ENCODE measurements at regions not wholly inside any gene's neighbourhood (a gene's known extent, or its start where the extent isn't known, plus 50 kb on each side); places are given as distances from the start of the nearest gene placed in this dataset.

DNA sequence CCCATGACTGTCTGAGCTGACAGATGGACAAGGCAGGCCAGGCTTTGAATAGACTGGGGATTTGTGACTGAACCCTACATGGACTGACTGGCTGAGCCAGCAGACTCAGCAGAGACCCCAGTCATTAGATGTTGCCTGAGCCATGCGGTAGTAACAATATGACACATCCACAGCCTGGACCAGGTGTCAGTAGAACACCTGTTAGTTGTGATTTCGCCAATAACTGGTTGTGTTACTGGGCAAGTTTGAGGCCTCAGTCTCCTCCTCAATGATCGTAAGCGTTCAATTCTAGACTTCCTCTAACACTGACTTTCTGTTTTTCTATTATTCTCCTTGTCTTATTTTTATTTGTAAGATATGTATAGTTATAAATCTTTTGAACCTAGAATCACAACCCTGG lies 311.9 kb upstream of the MAP3K7 start:
- Histone ChIP-seq H2AFZ (ENCODE audit: low read length) (no peak overlapping the region), H2BK120ac (replicated peaks; ENCODE audit: low read depth, low read length) (no peak overlapping the region), H3K36me3 (ENCODE audit: control insufficient read depth in 2 of 4, insufficient read depth in 4 of 4, low read length in 3 of 4) (no peaks in the 10 kb centered on the region; a peak in 1 of 8 replicates), H3K27ac (ENCODE audit: low read depth, low read length) (no peak overlapping the region), H3K23ac (ENCODE audit: insufficient read length) (no peak overlapping the region), H3K18ac (ENCODE audit: extremely low read depth, low read length) (no peak overlapping the region), H4K5ac (ENCODE audit: insufficient read length, low read depth, low read length) (no peak overlapping the region), H2BK5ac (ENCODE audit: low read depth, low read length) (no peak overlapping the region), H4K8ac (ENCODE audit: extremely low read depth, insufficient read depth, low read length) (no peak overlapping the region), H2AK5ac (ENCODE audit: low read depth, low read length) (no peak overlapping the region), H3K4me1 (replicated peaks in 1 of 4; ENCODE audit: control insufficient read depth in 3 of 4, insufficient read depth in 4 of 4, low read length in 3 of 4) (no peaks in the 10 kb centered on the region), H2BK20ac (ENCODE audit: low read length) (no peak overlapping the region), H4K91ac (replicated peaks; ENCODE audit: insufficient read length, low read length) (no peak overlapping the region), H3K4ac (replicated peaks; ENCODE audit: insufficient read length, low read depth, low read length) (no peak overlapping the region), H3K79me1 (ENCODE audit: low read depth, low read length) (no peaks in the 10 kb centered on the region), H3K4me3 (ENCODE audit: extremely low read depth in 1 of 4, insufficient read depth in 2 of 4, low read depth in 3 of 4, low read length in 4 of 4) (no peak overlapping the region), H2BK12ac (ENCODE audit: low read depth, low read length) (no peak overlapping the region), H4K20me1 (replicated peaks in 1 of 2; ENCODE audit: control insufficient read depth in 1 of 2, insufficient read depth in 2 of 2, low read length in 2 of 2) (no peaks in the 10 kb centered on the region), H3K27me3 (replicated peaks in 1 of 4; ENCODE audit: control insufficient read depth in 3 of 4, extremely low read depth in 1 of 4, insufficient read depth in 3 of 4, low read length in 3 of 4) (no peaks in the 10 kb centered on the region), H3K56ac (replicated peaks; ENCODE audit: insufficient read length, low read depth, low read length) (no peak overlapping the region), H3K14ac (ENCODE audit: insufficient read length) (no peak overlapping the region), H3K9ac (replicated peaks in 1 of 4; ENCODE audit: extremely low read depth in 1 of 4, low read depth in 3 of 4, low read length in 3 of 4) (no peak overlapping the region), H3K4me2 (ENCODE audit: insufficient read depth in 1 of 2, low read depth in 2 of 2, low read length in 2 of 2) (no peak overlapping the region), H3K79me2 (ENCODE audit: control insufficient read depth in 1 of 2, insufficient read depth in 2 of 2, low read length in 2 of 2) (no peaks in the 10 kb centered on the region), H3K23me2 (ENCODE audit: low read depth, low read length) (no peaks in the 10 kb centered on the region), H3K9me3 (ENCODE audit: insufficient read depth in 2 of 2, low read depth in 1 of 2, low read length in 1 of 2) (no peaks in the 10 kb centered on the region), H2BK15ac (ENCODE audit: low read length) (no peak overlapping the region)
- 91% methylated on average over 4 of the region's 4 CpGs; no CpG with 5 or more reads in 1 of the 2 experiments for WGBS, 2 experiments (ENCODE audit: extremely low coverage in 1 of 2, insufficient coverage in 1 of 2, insufficient read length in 1 of 2, insufficient replicate concordance in 2 of 2, low coverage in 1 of 2, low lambda C conversion rate in 2 of 2, missing lambda C conversion rate in 1 of 2)
- ChIA-PET CTCF (ENCODE audit: partially characterized antibody) (interaction anchor here (1.3 kb wide), 1 partner anchor 13 kb away, joined by 6 read pairs; no protein-coding TSS in a partner anchor), POLR2A (ENCODE audit: partially characterized antibody) (no interaction called here)
- TF ChIP-seq, protein P1, sequence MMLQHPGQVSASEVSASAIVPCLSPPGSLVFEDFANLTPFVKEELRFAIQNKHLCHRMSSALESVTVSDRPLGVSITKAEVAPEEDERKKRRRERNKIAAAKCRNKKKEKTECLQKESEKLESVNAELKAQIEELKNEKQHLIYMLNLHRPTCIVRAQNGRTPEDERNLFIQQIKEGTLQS (IDR thresholded peaks at IDR 0.05; ENCODE audit: insufficient read depth, low read depth, low read length): no peak
- TF ChIP-seq RXRA (IDR thresholded peaks at IDR 0.05; ENCODE audit: insufficient read depth, low read depth, low read length): no peak
- TF ChIP-seq TBP (IDR thresholded peaks at IDR 0.05; ENCODE audit: low read depth, low read length): no peak
- TF ChIP-seq BCL11A (IDR thresholded peaks at IDR 0.05; ENCODE audit: low read depth in 2 of 2, low read length in 2 of 2): no peak
- no peak for TF ChIP-seq RNF2 (IDR thresholded peaks at IDR 0.05; ENCODE audit: borderline replicate concordance, low read depth, low read length, missing control alignments, poor library complexity, severe bottlenecking)
- TF ChIP-seq, protein P2, sequence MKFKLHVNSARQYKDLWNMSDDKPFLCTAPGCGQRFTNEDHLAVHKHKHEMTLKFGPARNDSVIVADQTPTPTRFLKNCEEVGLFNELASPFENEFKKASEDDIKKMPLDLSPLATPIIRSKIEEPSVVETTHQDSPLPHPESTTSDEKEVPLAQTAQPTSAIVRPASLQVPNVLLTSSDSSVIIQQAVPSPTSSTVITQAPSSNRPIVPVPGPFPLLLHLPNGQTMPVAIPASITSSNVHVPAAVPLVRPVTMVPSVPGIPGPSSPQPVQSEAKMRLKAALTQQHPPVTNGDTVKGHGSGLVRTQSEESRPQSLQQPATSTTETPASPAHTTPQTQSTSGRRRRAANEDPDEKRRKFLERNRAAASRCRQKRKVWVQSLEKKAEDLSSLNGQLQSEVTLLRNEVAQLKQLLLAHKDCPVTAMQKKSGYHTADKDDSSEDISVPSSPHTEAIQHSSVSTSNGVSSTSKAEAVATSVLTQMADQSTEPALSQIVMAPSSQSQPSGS (IDR thresholded peaks at IDR 0.05; ENCODE audit: low read length): no peak
- TF ChIP-seq CBX8 (IDR thresholded peaks at IDR 0.05; ENCODE audit: borderline replicate concordance, low read depth, low read length): no peak
- TF ChIP-seq SUZ12 (IDR thresholded peaks at IDR 0.05; ENCODE audit: low read length): no peak
- TF ChIP-seq CHD1 (IDR thresholded peaks at IDR 0.05; ENCODE audit: low read depth, low read length): no peak
- TF ChIP-seq POU5F1 (IDR thresholded peaks at IDR 0.05; ENCODE audit: low read depth, low read length): no peak
- no peak for TF ChIP-seq TAF1 (IDR thresholded peaks at IDR 0.05; ENCODE audit: low read depth, low read length)
- DNase-seq (ENCODE audit: low read depth in 1 of 2, low spot score in 2 of 2) (no peak), FAIRE-seq (no peak)

All from H1 (cell line).